Fibroblast of lung (primary cell): ENCODE measurements at regions not wholly inside any gene's neighbourhood (a gene's known extent, or its start where the extent isn't known, plus 50 kb on each side); places are given as distances from the start of the nearest gene placed in this dataset.

ENCODE experiments used
- CTCF ChIP-seq, 2 donors: IDR thresholded peaks in 1 of 2; conservative IDR thresholded peaks in 1 of 2; 1 replicate in 1 of 2; 2 replicates in 1 of 2; pipeline ENCODE4 v1.5.1; 2011 to 2012; ENCODE audit warnings: low read length in 2 of 2, control low read depth in 1 of 2, inconsistent platforms in 1 of 2, low read depth in 1 of 2, mild to moderate bottlenecking in 1 of 2
- EZH2 ChIP-seq: IDR thresholded peaks from 2 replicates; pipeline ENCODE4 v1.5.1; 2012; ENCODE audit warnings: low read length, control low read depth, mild to moderate bottlenecking; ENCODE audit errors: missing control alignments

GRCh38 chr7:46432708-46433107 is 511.6 kb upstream of the IGFBP3 start:
- TF ChIP-seq CTCF (conservative IDR thresholded peaks at IDR 0.05 in 1 of 2, IDR thresholded peaks at IDR 0.05 in 1 of 2; ENCODE audit: low read depth in 1 of 2, low read length in 2 of 2) (no peak), EZH2 (no peak)
